IMR-90 (cell line): ENCODE measurements at regions not wholly inside any gene's neighbourhood (a gene's known extent, or its start where the extent isn't known, plus 50 kb on each side); places are given as distances from the start of the nearest gene placed in this dataset.

ENCODE experiments used
- ATAC-seq: fragments of 200-7000 bp; cut with Tn5 transposase; 2 replicates; pipeline ENCODE4 v1.9.1; 2020; ENCODE audit warnings: low read depth, mild to moderate bottlenecking, moderate library complexity
- BruUV-seq: library from RNA; stranded (reverse); fragments of 400-500 nt; replicated peaks from 2 replicates; lab custom pipeline; 2021; lab: Mats Ljungman, UMichigan
- CTCF ChIA-PET: fragments of 300-600 bp; formaldehyde crosslinking; extraction: SDS; loops from one replicate; lab custom pipeline; 2021; ENCODE audit warnings: antibody characterized with exemption; lab: Yijun Ruan, JAX
- POLR2A ChIA-PET: fragments of 300-600 bp; sonication (Branson Sonifier 250); formaldehyde crosslinking; loops from one replicate; lab custom pipeline; 2022; ENCODE audit warnings: antibody characterized with exemption; ENCODE audit not compliant: unreplicated experiment; lab: Charles Lee
- DNase-seq: peaks from one replicate; pipeline ENCODE4 v3.0.0; 2013
- H2AFZ ChIP-seq: replicated peaks from 2 replicates; pipeline ENCODE3; 2013; ENCODE audit warnings: low read length, mild to moderate bottlenecking; ENCODE audit not compliant: poor library complexity
- H2AK5ac ChIP-seq: 2 replicates; pipeline ENCODE4 v1.6.1; 2013; ENCODE audit warnings: low read depth, low read length, inconsistent platforms
- H2AK9ac ChIP-seq: replicated peaks from 2 replicates; pipeline ENCODE3; 2013; ENCODE audit warnings: mild to moderate bottlenecking, low read depth, low read length, moderate library complexity; ENCODE audit not compliant: poor library complexity
- H2BK120ac ChIP-seq: 2 replicates; pipeline ENCODE4 v1.6.1; 2013; ENCODE audit warnings: low read depth, low read length, inconsistent platforms
- H2BK15ac ChIP-seq: 3 replicates; pipeline ENCODE4 v1.6.1; 2013; ENCODE audit warnings: low read depth, low read length, inconsistent platforms
- H2BK20ac ChIP-seq: 2 replicates; pipeline ENCODE4 v1.6.1; 2013; ENCODE audit warnings: low read depth, mild to moderate bottlenecking, inconsistent platforms, low read length, moderate library complexity
- H2BK5ac ChIP-seq: 2 replicates; pipeline ENCODE4 v1.6.1; 2013; ENCODE audit warnings: mild to moderate bottlenecking, low read depth, low read length, inconsistent platforms; ENCODE audit not compliant: poor library complexity, severe bottlenecking
- H3K14ac ChIP-seq: replicated peaks from 2 replicates; pipeline ENCODE4 v1.6.1; 2013; ENCODE audit warnings: low read depth, low read length, inconsistent platforms
- H3K18ac ChIP-seq: 2 replicates; pipeline ENCODE4 v1.6.1; 2013; ENCODE audit warnings: low read depth, low read length, control low read depth
- H3K23ac ChIP-seq: 2 replicates; pipeline ENCODE4 v1.6.1; 2013; ENCODE audit warnings: low read depth, low read length, inconsistent platforms
- H3K27ac ChIP-seq: 2 replicates; pipeline ENCODE4 v1.5.1; 2013; ENCODE audit warnings: mild to moderate bottlenecking, control low read depth, low read length; ENCODE audit not compliant: insufficient read depth
- H3K27me3 ChIP-seq: 2 replicates; pipeline ENCODE4 v1.6.1; 2013; ENCODE audit warnings: low read length; ENCODE audit not compliant: control insufficient read depth, insufficient read depth
- H3K36me3 ChIP-seq: 2 replicates; pipeline ENCODE4 v1.6.1; 2013; ENCODE audit warnings: low read length, mixed read lengths; ENCODE audit not compliant: control insufficient read depth, insufficient read depth
- H3K4ac ChIP-seq: 2 replicates; pipeline ENCODE4 v1.6.1; 2013; ENCODE audit warnings: low read depth, low read length, inconsistent platforms
- H3K4me1 ChIP-seq: 2 replicates; pipeline ENCODE4 v1.6.1; 2013; ENCODE audit warnings: low read length, mixed read lengths; ENCODE audit not compliant: control insufficient read depth, insufficient read depth
- H3K4me2 ChIP-seq: 2 replicates; pipeline ENCODE4 v1.6.1; 2013; ENCODE audit warnings: low read depth, mild to moderate bottlenecking, control low read depth, low read length, moderate library complexity
- H3K4me3 ChIP-seq: 2 replicates; pipeline ENCODE4 v1.5.1; 2013; ENCODE audit warnings: low read depth, mild to moderate bottlenecking, control low read depth, low read length, moderate library complexity; ENCODE audit not compliant: insufficient read depth
- H3K56ac ChIP-seq: 2 replicates; pipeline ENCODE4 v1.6.1; 2013; ENCODE audit warnings: low read length, inconsistent platforms; ENCODE audit not compliant: insufficient read depth; ENCODE audit errors: extremely low read depth
- H3K79me1 ChIP-seq, 2 experiments: 2 replicates each; pipeline ENCODE4 v1.6.1; 2013; ENCODE audit warnings: low read length in 2 of 2, inconsistent platforms in 1 of 2, low read depth in 1 of 2
- H3K9ac ChIP-seq: 2 replicates; pipeline ENCODE4 v1.6.1; 2013; ENCODE audit warnings: low read depth, low read length, control low read depth
- H3K9me1 ChIP-seq: 2 replicates; pipeline ENCODE4 v1.6.1; 2013; ENCODE audit warnings: low read length, inconsistent platforms; ENCODE audit not compliant: insufficient read depth
- H3K9me3 ChIP-seq: 2 replicates; pipeline ENCODE4 v1.6.1; 2013; ENCODE audit warnings: low read length; ENCODE audit not compliant: control insufficient read depth, insufficient read depth
- H4K20me1 ChIP-seq: 2 replicates; pipeline ENCODE4 v1.6.1; 2013; ENCODE audit warnings: low read length, inconsistent platforms; ENCODE audit not compliant: insufficient read depth
- H4K5ac ChIP-seq: 2 replicates; pipeline ENCODE4 v1.6.1; 2013; ENCODE audit warnings: mild to moderate bottlenecking, low read depth, low read length, control low read depth
- H4K8ac ChIP-seq, 2 experiments: 2 replicates each; pipeline ENCODE4 v1.6.1; 2013; ENCODE audit warnings: low read depth in 2 of 2, low read length in 2 of 2, control low read depth in 1 of 2, inconsistent platforms in 1 of 2
- H4K91ac ChIP-seq: 2 replicates; pipeline ENCODE4 v1.6.1; 2013; ENCODE audit warnings: low read depth, low read length, inconsistent platforms; ENCODE audit not compliant: insufficient read depth
- BHLHE40 ChIP-seq: fragments of 150-350 bp; IDR thresholded peaks from 2 replicates; pipeline ENCODE4 v1.6.1; 2016; ENCODE audit warnings: mild to moderate bottlenecking, low read depth, low read length
- CEBPB ChIP-seq: IDR thresholded peaks from 2 replicates; pipeline ENCODE4 v1.6.1; 2012; ENCODE audit warnings: low read depth, low read length, improper control_type of control experiment
- ELK1 ChIP-seq: fragments of 150-350 bp; IDR thresholded peaks from 2 replicates; pipeline ENCODE4 v1.6.1; 2016; ENCODE audit warnings: low read depth, mild to moderate bottlenecking, low read length, moderate library complexity, borderline replicate concordance
- POLR2A ChIP-seq: IDR thresholded peaks from 2 replicates; pipeline ENCODE4 v1.6.1; 2012; ENCODE audit warnings: mild to moderate bottlenecking, low read depth, low read length
- RFX5 ChIP-seq: IDR thresholded peaks from 2 replicates; pipeline ENCODE4 v1.8.0; 2012; ENCODE audit warnings: low read depth, mild to moderate bottlenecking, low read length, moderate library complexity
- WGBS, 2 experiments: methylation state at CpG; one replicate each; pipeline versions ENCODE4 v1.1.5 to v1.1.7; 2013; ENCODE audit warnings: missing lambda C conversion rate in 2 of 2; ENCODE audit not compliant: insufficient read length in 1 of 2; ENCODE audit errors: extremely low coverage in 2 of 2; 5-methylcytosine and 5-hydroxymethylcytosine counted together
- dilution Hi-C: fragments of 300-500 bp; cut with HindIII; formaldehyde crosslinking; loops from one replicate; pipeline ENCODE4 v1.14.3; 2018; ENCODE audit warnings: low sequenced_read_pairs; ENCODE audit not compliant: unreplicated experiment
- in situ Hi-C: fragments of 300-500 bp; cut with MboI; formaldehyde crosslinking; loops from 3 replicates; pipeline ENCODE4 v1.14.3; 2019; ENCODE audit warnings: low sequenced_read_pairs, inconsistent platforms, mixed read lengths
- intact Hi-C: fragments of 100-400 bp; cut with micrococcal nuclease; formaldehyde crosslinking; loops from 2 replicates; pipeline ENCODE4 v1.10.0; 2022

GRCh38 chr5:12557012-12557411, 652.8 kb upstream of the CTNND2 start:
- ATAC-seq (no peak), DNase-seq (no peak)
- dilution Hi-C loops, result no loop called here
- in situ Hi-C loops, result no loop called here
- no peak overlapping the region for H3K4ac ChIP-seq
- H3K56ac ChIP-seq, result no peak overlapping the region
- H4K5ac ChIP-seq, result no peak overlapping the region
- ChIA-PET POLR2A (no interaction called here), CTCF (no interaction called here)
- no peaks in the 10 kb centered on the region for H3K27me3 ChIP-seq
- H3K27ac ChIP-seq, result no peak overlapping the region
- no TSS peak for BruUV-seq
- H3K4me2 ChIP-seq, result no peak overlapping the region
- no peak overlapping the region for H3K18ac ChIP-seq
- H3K79me1 ChIP-seq, result no peaks in the 10 kb centered on the region
- no peaks in the 10 kb centered on the region for H3K36me3 ChIP-seq
- H2AK5ac ChIP-seq, result no peak overlapping the region
- no peak overlapping the region for H3K23ac ChIP-seq
- no peak overlapping the region for H2BK5ac ChIP-seq
- TF ChIP-seq CEBPB, result no peak
- TF ChIP-seq ELK1, result no peak
- TF ChIP-seq RFX5, result no peak
- no peak for TF ChIP-seq POLR2A
- no peak for TF ChIP-seq BHLHE40
- no peaks in the 10 kb centered on the region for H4K20me1 ChIP-seq
- no peak overlapping the region for H2AFZ ChIP-seq
- no peaks in the 10 kb centered on the region for H3K9me3 ChIP-seq
- H2BK120ac ChIP-seq, result no peak overlapping the region
- H3K9me1 ChIP-seq, result no peaks in the 10 kb centered on the region
- no peak overlapping the region for H4K8ac ChIP-seq
- H3K4me3 ChIP-seq, result no peak overlapping the region
- intact Hi-C loops, result no loop called here
- no CpG with 5 or more reads among the region's 2 CpGs for WGBS, 2 experiments
- no peak overlapping the region for H3K9ac ChIP-seq
- no peak overlapping the region for H2AK9ac ChIP-seq
- no peak overlapping the region for H3K14ac ChIP-seq
- H3K4me1 ChIP-seq, result no peaks in the 10 kb centered on the region
- no peak overlapping the region for H2BK15ac ChIP-seq
- H4K91ac ChIP-seq, result no peak overlapping the region
- no peak overlapping the region for H2BK20ac ChIP-seq
